Umbilical cord (tissue), 1 donor: ENCODE measurements at regions not wholly inside any gene's neighbourhood (a gene's known extent, or its start where the extent isn't known, plus 50 kb on each side); places are given as distances from the start of the nearest gene placed in this dataset.
"Not testable (repeated sequence)": the region's sequence is repeated elsewhere in the genome, so short reads cannot be mapped to it uniquely, and the experiment has no call there.

Experiments
- DNase-seq: peaks from one replicate; pipeline ENCODE4 v3.0.0-alpha.2; 2015; ENCODE audit warnings: low spot score

DNA sequence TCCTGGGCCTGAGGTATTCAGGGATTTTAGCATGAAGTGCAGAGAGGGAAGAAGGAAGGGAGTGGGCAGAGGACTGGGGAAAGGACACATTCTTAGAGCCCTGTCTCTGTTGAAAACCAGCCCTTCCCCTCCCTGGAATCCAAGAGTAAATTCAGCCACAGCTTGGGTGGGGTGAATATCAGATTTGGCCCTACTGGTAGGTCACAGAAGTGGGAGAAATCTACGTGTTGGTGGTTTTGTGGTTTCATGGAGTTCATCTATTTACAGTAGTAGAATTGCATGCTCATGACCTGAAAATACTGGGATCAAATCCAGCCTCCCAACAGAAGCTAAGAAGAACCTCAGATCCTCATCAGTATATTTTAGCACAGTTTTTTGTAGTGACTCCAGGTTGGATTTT lies 404.4 kb downstream of the BMP2 start:
- no peak for DNase-seq

DNA sequence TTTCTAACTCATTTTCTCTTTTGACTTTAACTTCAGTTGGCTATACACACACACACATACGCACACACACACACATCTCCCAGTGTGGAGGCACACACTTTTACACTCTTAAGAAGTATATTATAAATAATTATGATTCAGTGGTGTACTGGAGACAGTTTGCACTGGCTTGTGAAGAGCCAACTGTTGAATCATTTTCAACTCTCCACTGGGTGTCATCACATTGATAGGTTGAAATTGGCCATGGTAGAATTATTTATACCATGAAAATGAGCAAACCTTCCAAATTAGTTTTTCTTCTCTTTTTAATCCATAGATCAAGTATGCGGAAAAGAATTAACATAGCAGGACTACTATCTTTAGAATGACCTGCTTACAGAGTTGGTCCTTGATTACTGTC lies 407.1 kb downstream of the BMP2 start:
- no peak for DNase-seq

GRCh38 chr20:7175827-7176226 lies 408.3 kb downstream of the BMP2 start:
- not testable (repeated sequence) for DNase-seq

- no peak for DNase-seq
Observed at GRCh38 chr20:7178004-7178403, 410.5 kb downstream of the BMP2 start.

DNA sequence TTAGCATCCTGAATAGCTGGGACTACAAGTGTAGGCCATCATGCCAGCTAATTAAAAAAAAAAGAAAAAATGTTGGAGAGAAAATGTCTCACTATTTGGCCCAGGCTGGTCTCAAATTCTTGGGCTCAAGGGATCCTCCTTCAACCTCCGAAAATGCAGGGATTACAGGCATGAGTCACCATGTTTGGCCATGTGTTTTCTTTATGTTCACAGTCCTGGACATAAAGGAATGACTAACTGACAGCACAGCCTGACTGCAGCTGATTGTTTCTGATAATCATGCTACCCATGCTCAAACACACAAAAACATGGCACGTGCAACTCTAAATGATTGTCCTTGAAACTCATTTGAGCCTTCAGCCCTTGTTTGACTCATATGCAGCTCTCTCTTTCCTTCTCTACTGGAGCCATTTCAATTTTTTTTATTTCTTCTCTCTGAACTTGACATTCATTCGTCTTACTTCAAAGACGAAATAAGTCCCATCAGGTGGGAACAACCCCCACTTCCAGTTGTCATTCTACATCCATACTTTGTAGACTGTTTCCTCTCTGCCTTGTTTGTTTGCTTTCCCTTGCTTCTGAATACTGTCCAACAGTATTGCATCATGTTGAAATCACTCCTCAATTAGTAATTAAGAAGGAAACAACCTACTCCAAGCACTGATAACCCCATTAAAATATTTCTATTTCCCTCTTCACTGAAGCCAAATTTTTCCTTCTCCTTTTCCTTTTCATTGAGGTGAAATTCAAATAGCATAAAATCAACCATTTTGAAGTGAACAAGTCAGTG lies 413.0 kb downstream of the BMP2 start:
- DNase-seq: peak; percentile 3

DNA sequence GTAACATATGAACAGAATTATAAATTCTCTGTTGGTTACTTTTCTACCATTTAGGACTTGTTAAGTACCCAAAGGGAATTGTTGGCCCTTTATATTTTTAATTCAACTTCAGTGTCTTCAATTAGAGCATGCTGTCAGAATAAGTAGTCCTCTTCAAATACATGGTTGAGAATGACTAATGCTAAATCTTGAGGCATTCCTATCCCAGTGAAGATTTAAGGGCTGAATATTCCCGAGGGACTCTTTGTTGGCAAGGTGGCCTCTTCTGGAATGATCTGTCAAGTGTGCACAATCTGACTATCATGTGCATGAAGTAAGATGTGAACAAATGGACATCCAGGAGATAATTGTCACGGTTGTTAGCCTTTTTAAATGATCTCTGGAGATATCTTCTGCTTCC lies 421.7 kb downstream of the BMP2 start:
- no peak for DNase-seq

DNA sequence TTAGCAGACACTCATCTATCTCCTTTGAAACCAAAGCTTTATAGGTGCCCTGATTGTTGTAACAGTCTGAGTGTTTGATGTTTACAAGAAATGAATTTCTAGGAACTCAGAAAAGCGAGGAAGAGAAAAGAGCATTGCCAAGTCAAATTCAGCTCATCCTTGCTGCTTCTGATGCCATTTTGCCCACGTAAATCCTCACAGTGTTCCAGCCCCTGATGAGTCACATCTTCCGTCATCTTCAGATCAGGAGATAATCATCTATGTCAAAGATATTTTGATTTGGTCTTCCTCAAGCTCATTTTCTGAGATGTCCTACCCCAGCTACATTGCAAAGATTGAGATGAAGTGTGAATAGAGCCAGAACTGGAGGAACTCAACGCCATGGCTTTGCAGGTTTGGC lies 426.2 kb downstream of the BMP2 start:
- no peak for DNase-seq

DNA sequence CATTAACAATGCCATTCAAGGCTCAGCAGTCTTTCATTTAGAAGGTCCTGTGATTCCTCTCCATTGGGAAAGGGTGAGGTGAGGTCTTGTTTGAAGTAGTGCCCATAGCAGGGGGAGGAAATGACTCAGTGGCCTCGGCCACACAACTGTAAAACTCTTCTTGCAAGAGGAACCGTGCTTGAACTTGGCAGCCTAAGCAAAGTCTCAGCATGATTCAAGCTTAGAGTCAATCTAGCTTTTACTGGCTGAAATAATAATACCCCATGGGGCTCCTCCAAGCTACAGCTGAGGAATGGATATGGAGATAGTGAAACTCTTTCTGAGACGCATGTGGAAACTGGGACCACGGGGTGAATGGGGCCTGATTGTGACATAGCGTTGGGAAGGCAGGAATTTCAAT lies 428.2 kb downstream of the BMP2 start:
- no peak for DNase-seq

DNA sequence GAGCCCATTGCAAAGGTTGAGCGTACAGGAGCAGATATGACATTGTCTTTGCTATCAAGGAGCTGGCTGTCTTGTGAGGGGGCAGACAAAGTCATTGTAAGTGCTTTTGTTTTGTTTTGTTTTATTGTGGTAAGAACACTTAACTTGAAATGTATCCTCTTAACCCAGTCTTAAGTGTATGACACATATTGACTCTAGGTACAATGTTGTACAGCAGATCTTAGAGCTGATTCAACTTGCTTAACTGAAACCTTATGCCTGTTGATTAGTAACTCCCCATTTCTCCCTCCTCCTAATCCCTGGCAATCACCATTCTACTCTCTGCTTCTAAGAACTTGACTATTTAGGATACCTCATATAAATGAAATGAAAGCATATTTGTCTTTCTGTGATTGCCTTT lies 429.0 kb downstream of the BMP2 start:
- no peak for DNase-seq

DNA sequence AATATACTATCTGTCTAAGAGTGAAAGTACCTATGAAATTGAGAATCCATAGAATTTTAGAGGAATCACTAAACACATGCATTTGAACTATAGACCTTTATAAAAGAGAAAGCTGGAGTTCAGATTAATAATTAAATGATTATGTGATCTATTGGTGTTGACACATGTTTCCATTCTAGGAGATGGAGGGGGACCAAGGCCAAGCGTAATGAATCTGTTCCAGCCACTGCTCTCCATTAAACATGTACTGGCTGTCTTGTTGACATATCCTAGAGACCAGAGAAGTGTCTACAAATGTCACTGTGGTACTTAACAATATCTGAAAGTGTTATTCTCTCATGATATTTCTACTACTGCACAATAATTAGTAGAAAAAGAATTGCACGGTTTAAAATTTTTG lies 432.4 kb downstream of the BMP2 start:
- DNase-seq: no peak

DNA sequence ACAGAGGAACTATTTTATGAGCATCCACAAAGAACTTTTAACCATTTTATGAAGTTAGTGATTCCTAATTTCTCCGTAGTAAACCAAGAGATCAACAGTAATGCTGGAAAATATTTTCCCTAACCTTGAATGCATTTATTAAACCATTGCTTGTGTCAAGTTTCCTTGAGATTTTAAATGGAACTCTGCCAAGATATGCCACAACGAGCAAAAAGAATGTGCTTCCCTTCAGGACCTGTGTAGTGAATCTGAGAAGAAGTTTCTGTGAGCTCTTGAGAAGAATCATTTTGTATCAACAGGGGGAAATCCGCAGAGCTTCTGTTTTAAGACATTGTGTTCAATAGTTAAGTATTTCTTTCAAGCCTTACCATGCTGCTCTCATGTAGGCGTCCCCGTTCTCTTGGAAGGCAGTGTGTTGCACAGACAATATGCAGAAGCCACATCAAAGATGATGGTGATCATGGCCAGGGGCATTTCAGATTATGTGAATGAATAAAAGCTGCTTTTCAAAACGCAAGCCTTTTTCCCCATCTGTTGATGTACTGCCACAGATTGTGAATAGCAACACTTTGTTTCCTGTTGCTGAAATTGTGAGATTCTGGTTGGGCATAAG lies 439.8 kb downstream of the BMP2 start:
- no peak for DNase-seq

DNA sequence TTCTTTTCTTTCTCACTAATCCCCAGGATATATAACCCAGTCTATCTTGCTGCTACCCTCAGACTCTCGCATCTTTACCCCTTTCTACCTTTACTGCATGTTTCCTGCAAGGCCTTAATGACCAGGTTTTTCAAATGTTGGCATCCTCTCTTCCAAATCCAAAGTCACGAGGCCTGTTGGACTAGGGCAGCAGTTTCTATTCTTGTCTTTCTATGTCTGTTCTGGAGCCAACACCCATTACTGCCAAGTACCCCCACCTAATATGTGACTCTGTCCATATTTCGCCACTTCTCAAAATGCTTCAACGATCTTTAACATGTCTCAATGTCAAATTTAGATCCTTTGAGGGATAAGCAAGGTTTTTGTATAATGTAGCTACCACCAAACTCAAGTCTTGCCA lies 443.4 kb downstream of the BMP2 start:
- no peak for DNase-seq

DNA sequence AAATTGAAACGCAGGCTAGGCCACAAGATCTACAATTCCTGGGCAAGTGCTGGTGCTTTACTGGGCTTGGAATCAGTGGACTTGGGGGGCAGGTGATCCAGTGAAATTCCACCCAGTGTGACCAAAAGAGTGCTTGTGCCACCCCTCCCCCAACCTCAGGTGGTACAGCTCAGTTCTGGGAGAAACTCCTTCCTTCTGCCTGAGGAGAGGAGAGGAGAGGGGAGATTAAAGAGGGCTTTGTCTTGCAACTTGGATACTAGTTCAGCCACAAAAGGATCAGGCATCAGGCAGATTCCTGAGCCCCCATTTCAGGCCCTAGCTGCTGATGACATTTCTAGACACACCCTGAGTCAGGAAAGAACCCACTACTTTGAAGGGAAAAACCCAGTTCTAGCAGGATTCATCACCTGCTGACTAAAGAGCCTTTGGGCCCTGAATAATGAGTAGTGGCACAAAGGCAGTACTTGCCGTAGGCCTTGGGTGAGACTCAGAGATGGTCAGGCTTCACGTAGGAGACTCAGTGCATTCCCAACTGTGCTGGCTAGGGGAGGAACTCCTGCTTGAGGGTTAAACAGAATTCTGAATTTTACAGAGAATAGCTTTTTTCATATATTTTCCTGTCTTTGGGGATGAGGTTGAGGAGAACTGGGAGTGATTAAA lies 446.7 kb downstream of the BMP2 start:
- DNase-seq: no peak

DNA sequence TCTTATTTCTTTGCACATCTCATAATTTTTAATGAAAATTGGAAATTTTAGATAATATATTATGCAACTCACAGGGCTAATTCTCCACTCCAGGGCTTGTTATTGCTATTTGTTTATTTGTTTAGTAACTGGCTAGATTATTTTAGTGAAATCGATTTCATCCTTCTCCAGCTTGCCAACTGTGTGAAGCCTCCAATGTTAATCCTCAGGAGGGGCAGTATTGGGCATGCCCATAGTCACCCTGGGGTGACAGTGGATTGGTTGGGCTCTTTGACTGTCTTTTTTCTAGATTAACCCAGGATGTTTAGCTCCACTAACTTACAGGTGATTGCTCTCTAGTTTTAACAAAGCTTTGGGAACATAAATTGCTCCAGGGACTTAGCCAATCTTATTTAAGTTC lies 450.1 kb downstream of the BMP2 start:
- no peak for DNase-seq

DNA sequence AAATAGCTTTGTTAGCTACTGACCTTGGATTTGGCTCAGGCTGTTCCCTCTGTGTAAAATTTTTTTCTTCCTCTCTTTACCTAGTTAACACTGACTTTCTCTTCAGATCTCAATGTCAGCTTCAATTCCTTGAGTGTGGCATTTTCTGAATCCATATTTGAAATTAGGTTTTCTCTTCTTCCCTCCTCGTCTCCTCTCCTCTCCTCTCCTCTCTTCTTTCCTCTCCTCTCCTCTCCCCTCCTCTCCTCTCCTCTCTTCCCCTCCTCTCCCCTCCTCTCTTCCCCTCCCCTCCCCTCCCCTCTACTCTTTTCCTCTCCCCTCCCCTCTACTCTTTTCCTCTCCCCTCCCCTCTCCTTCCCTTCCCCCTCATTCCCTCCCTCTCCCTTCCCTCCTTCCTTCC lies 453.3 kb downstream of the BMP2 start:
- no peak for DNase-seq

DNA sequence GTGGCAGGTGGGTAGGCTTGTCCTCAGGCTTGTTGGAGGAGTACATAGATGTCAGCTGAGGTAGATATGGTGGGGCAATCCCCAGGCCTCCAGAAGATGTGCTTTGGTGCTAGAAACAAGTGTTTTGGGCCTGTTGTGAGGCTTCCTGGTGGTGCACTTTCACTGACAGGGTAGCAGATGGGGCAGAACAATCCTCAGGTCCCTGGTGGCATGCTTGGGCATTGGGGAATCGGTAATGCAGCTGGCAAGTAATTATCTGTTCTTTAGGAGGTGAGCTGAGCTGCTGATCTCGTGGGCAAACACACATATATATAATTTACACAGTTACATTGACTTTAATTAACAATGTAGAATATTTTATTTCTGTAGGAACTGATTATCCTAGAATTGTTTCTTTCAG lies 458.7 kb downstream of the BMP2 start:
- no peak for DNase-seq

- no peak for DNase-seq
Observed at GRCh38 chr20:7231303-7231702, 463.8 kb downstream of the BMP2 start.

GRCh38 chr20:7232796-7233195 lies 465.3 kb downstream of the BMP2 start:
- no peak for DNase-seq

- no peak for DNase-seq
Observed at GRCh38 chr20:7237251-7237650, 469.8 kb downstream of the BMP2 start.

- DNase-seq: no peak
Observed at GRCh38 chr20:7240490-7240889, 473.0 kb downstream of the BMP2 start.

DNA sequence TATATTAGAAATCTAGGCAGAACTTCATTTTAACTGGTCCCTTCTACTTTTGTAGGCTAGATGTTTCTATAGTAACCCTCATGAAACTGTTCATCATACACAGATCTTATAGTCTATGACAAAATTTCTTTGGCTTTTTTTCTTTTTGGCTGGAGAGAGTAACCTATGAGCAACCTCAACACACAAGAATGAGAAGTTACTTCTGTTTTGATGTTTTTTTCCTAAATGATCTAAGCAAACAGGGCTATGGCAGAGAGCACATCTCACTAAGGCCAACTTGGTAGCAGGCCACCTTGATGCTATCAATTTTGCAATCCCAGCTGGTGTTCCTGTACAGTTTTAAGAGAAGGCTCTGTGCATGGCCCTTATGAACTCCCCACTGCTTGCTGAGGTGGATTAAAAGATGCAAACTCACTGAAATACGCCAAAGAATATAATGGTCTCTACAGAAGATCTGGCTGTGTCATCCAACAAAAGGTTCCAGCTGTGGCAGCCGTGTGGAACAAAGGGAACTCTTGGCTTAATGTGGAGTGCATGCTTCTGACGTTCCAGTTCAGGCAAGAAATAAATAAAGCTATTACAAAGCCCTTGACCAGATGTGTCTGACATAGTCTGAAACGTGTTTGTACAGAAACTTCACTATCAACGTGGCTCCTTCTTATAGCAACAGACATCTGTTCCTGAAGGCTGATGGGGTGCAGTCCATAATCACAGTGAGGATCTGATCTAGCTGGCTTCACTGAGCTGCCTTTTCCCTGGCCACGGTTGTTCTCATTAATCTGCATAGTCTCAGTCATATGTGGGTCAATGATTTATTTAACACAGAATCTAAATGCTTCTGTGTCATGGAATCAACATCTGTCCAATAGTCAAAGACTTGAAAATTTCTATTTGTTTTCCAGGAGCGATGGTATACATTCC lies 481.1 kb downstream of the BMP2 start:
- DNase-seq: no peak

DNA sequence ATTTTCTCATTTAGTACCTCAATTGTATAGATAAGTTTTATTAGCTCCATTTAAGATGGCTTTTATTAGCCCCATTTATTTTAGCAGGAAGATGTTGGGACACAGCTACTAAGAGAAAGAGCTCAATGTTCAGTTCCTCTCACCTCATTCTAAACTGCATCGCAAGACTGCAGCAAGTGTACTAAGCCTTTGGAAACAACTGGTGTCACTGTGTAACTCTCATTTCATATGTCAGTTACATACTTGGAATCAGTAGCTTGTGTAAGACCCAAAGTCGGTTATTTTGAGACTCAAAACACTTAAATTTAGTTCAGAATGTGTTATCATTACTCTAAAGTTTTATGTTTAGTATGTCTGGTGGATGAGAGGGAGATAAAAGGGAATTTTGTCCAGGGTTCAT lies 482.9 kb downstream of the BMP2 start:
- no peak for DNase-seq
